IMR-90 (cell line): ENCODE measurements at regions not wholly inside any gene's neighbourhood (a gene's known extent, or its start where the extent isn't known, plus 50 kb on each side); places are given as distances from the start of the nearest gene placed in this dataset.

Experiments used
- ATAC-seq: fragments of 200-7000 bp; cut with Tn5 transposase; 2 replicates; pipeline ENCODE4 v1.9.1; 2020; ENCODE audit warnings: low read depth, mild to moderate bottlenecking, moderate library complexity
- BruUV-seq: library from RNA; stranded (reverse); fragments of 400-500 nt; replicated peaks from 2 replicates; lab custom pipeline; 2021; lab: Mats Ljungman, UMichigan
- CTCF ChIA-PET: fragments of 300-600 bp; formaldehyde crosslinking; extraction: SDS; loops from one replicate; lab custom pipeline; 2021; ENCODE audit warnings: antibody characterized with exemption; lab: Yijun Ruan, JAX
- POLR2A ChIA-PET: fragments of 300-600 bp; sonication (Branson Sonifier 250); formaldehyde crosslinking; loops from one replicate; lab custom pipeline; 2022; ENCODE audit warnings: antibody characterized with exemption; ENCODE audit not compliant: unreplicated experiment; lab: Charles Lee
- DNase-seq: peaks from one replicate; pipeline ENCODE4 v3.0.0; 2013
- H2AFZ ChIP-seq: replicated peaks from 2 replicates; pipeline ENCODE3; 2013; ENCODE audit warnings: low read length, mild to moderate bottlenecking; ENCODE audit not compliant: poor library complexity
- H2AK5ac ChIP-seq: 2 replicates; pipeline ENCODE4 v1.6.1; 2013; ENCODE audit warnings: low read depth, low read length, inconsistent platforms
- H2AK9ac ChIP-seq: replicated peaks from 2 replicates; pipeline ENCODE3; 2013; ENCODE audit warnings: mild to moderate bottlenecking, low read depth, low read length, moderate library complexity; ENCODE audit not compliant: poor library complexity
- H2BK120ac ChIP-seq: 2 replicates; pipeline ENCODE4 v1.6.1; 2013; ENCODE audit warnings: low read depth, low read length, inconsistent platforms
- H2BK15ac ChIP-seq: 3 replicates; pipeline ENCODE4 v1.6.1; 2013; ENCODE audit warnings: low read depth, low read length, inconsistent platforms
- H2BK20ac ChIP-seq: 2 replicates; pipeline ENCODE4 v1.6.1; 2013; ENCODE audit warnings: low read depth, mild to moderate bottlenecking, inconsistent platforms, low read length, moderate library complexity
- H2BK5ac ChIP-seq: 2 replicates; pipeline ENCODE4 v1.6.1; 2013; ENCODE audit warnings: mild to moderate bottlenecking, low read depth, low read length, inconsistent platforms; ENCODE audit not compliant: poor library complexity, severe bottlenecking
- H3K14ac ChIP-seq: replicated peaks from 2 replicates; pipeline ENCODE4 v1.6.1; 2013; ENCODE audit warnings: low read depth, low read length, inconsistent platforms
- H3K18ac ChIP-seq: 2 replicates; pipeline ENCODE4 v1.6.1; 2013; ENCODE audit warnings: low read depth, low read length, control low read depth
- H3K23ac ChIP-seq: 2 replicates; pipeline ENCODE4 v1.6.1; 2013; ENCODE audit warnings: low read depth, low read length, inconsistent platforms
- H3K27ac ChIP-seq: 2 replicates; pipeline ENCODE4 v1.5.1; 2013; ENCODE audit warnings: mild to moderate bottlenecking, control low read depth, low read length; ENCODE audit not compliant: insufficient read depth
- H3K27me3 ChIP-seq: 2 replicates; pipeline ENCODE4 v1.6.1; 2013; ENCODE audit warnings: low read length; ENCODE audit not compliant: control insufficient read depth, insufficient read depth
- H3K36me3 ChIP-seq: 2 replicates; pipeline ENCODE4 v1.6.1; 2013; ENCODE audit warnings: low read length, mixed read lengths; ENCODE audit not compliant: control insufficient read depth, insufficient read depth
- H3K4ac ChIP-seq: 2 replicates; pipeline ENCODE4 v1.6.1; 2013; ENCODE audit warnings: low read depth, low read length, inconsistent platforms
- H3K4me1 ChIP-seq: 2 replicates; pipeline ENCODE4 v1.6.1; 2013; ENCODE audit warnings: low read length, mixed read lengths; ENCODE audit not compliant: control insufficient read depth, insufficient read depth
- H3K4me2 ChIP-seq: 2 replicates; pipeline ENCODE4 v1.6.1; 2013; ENCODE audit warnings: low read depth, mild to moderate bottlenecking, control low read depth, low read length, moderate library complexity
- H3K4me3 ChIP-seq: 2 replicates; pipeline ENCODE4 v1.5.1; 2013; ENCODE audit warnings: low read depth, mild to moderate bottlenecking, control low read depth, low read length, moderate library complexity; ENCODE audit not compliant: insufficient read depth
- H3K56ac ChIP-seq: 2 replicates; pipeline ENCODE4 v1.6.1; 2013; ENCODE audit warnings: low read length, inconsistent platforms; ENCODE audit not compliant: insufficient read depth; ENCODE audit errors: extremely low read depth
- H3K79me1 ChIP-seq, 2 experiments: 2 replicates each; pipeline ENCODE4 v1.6.1; 2013; ENCODE audit warnings: low read length in 2 of 2, inconsistent platforms in 1 of 2, low read depth in 1 of 2
- H3K9ac ChIP-seq: 2 replicates; pipeline ENCODE4 v1.6.1; 2013; ENCODE audit warnings: low read depth, low read length, control low read depth
- H3K9me1 ChIP-seq: 2 replicates; pipeline ENCODE4 v1.6.1; 2013; ENCODE audit warnings: low read length, inconsistent platforms; ENCODE audit not compliant: insufficient read depth
- H3K9me3 ChIP-seq: 2 replicates; pipeline ENCODE4 v1.6.1; 2013; ENCODE audit warnings: low read length; ENCODE audit not compliant: control insufficient read depth, insufficient read depth
- H4K20me1 ChIP-seq: 2 replicates; pipeline ENCODE4 v1.6.1; 2013; ENCODE audit warnings: low read length, inconsistent platforms; ENCODE audit not compliant: insufficient read depth
- H4K5ac ChIP-seq: 2 replicates; pipeline ENCODE4 v1.6.1; 2013; ENCODE audit warnings: mild to moderate bottlenecking, low read depth, low read length, control low read depth
- H4K8ac ChIP-seq, 2 experiments: 2 replicates each; pipeline ENCODE4 v1.6.1; 2013; ENCODE audit warnings: low read depth in 2 of 2, low read length in 2 of 2, control low read depth in 1 of 2, inconsistent platforms in 1 of 2
- H4K91ac ChIP-seq: 2 replicates; pipeline ENCODE4 v1.6.1; 2013; ENCODE audit warnings: low read depth, low read length, inconsistent platforms; ENCODE audit not compliant: insufficient read depth
- CHD1 ChIP-seq: IDR thresholded peaks from 2 replicates; pipeline ENCODE4 v1.6.1; 2012; ENCODE audit warnings: low read depth, low read length, improper control_type of control experiment
- CTCF ChIP-seq: conservative IDR thresholded peaks from 2 replicates; pipeline ENCODE4 v1.5.1; 2012; ENCODE audit warnings: mild to moderate bottlenecking, low read depth, low read length, improper control_type of control experiment
- FOS ChIP-seq: fragments of 150-350 bp; IDR thresholded peaks from 2 replicates; pipeline ENCODE4 v1.6.1; 2016; ENCODE audit warnings: low read depth, low read length
- MAFK ChIP-seq: IDR thresholded peaks from 2 replicates; pipeline ENCODE4 v1.6.1; 2012; ENCODE audit warnings: low read depth, low read length, improper control_type of control experiment
- MAZ ChIP-seq: IDR thresholded peaks from 2 replicates; pipeline ENCODE4 v1.6.1; 2012; ENCODE audit warnings: low read depth, mild to moderate bottlenecking, low read length, improper control_type of control experiment, moderate library complexity, borderline replicate concordance
- MXI1 ChIP-seq: IDR thresholded peaks from 2 replicates; pipeline ENCODE4 v1.6.1; 2012; ENCODE audit warnings: low read depth, mild to moderate bottlenecking, low read length, moderate library complexity, borderline replicate concordance
- NFE2L2 ChIP-seq: fragments of 150-350 bp; IDR thresholded peaks from 2 replicates; pipeline ENCODE4 v1.6.1; 2016; ENCODE audit warnings: low read depth, mild to moderate bottlenecking, low read length
- POLR2A ChIP-seq: IDR thresholded peaks from 2 replicates; pipeline ENCODE4 v1.6.1; 2012; ENCODE audit warnings: mild to moderate bottlenecking, low read depth, low read length
- RAD21 ChIP-seq: IDR thresholded peaks from 2 replicates; pipeline ENCODE4 v1.6.1; 2012; ENCODE audit warnings: low read length, improper control_type of control experiment
- RFX5 ChIP-seq: IDR thresholded peaks from 2 replicates; pipeline ENCODE4 v1.8.0; 2012; ENCODE audit warnings: low read depth, mild to moderate bottlenecking, low read length, moderate library complexity
- SMC3 ChIP-seq: fragments of 150-350 bp; IDR thresholded peaks from 2 replicates; pipeline ENCODE4 v1.6.1; 2016; ENCODE audit warnings: low read depth, mild to moderate bottlenecking, antibody characterized with exemption, low read length, moderate library complexity
- USF2 ChIP-seq: fragments of 150-350 bp; IDR thresholded peaks from 2 replicates; pipeline ENCODE4 v1.6.1; 2017; ENCODE audit warnings: mild to moderate bottlenecking, antibody characterized with exemption, low read length, low read depth
- WGBS, 2 experiments: methylation state at CpG; one replicate each; pipeline versions ENCODE4 v1.1.5 to v1.1.7; 2013; ENCODE audit warnings: missing lambda C conversion rate in 2 of 2; ENCODE audit not compliant: insufficient read length in 1 of 2; ENCODE audit errors: extremely low coverage in 2 of 2; 5-methylcytosine and 5-hydroxymethylcytosine counted together
- dilution Hi-C: fragments of 300-500 bp; cut with HindIII; formaldehyde crosslinking; loops from one replicate; pipeline ENCODE4 v1.14.3; 2018; ENCODE audit warnings: low sequenced_read_pairs; ENCODE audit not compliant: unreplicated experiment
- in situ Hi-C: fragments of 300-500 bp; cut with MboI; formaldehyde crosslinking; loops from 3 replicates; pipeline ENCODE4 v1.14.3; 2019; ENCODE audit warnings: low sequenced_read_pairs, inconsistent platforms, mixed read lengths
- intact Hi-C: fragments of 100-400 bp; cut with micrococcal nuclease; formaldehyde crosslinking; loops from 2 replicates; pipeline ENCODE4 v1.10.0; 2022

GRCh38 chr10:6776170-6776569 is 196.1 kb upstream of the PRKCQ start (continued):
- TF ChIP-seq CTCF: no peak
- TF ChIP-seq MAZ: no peak
- TF ChIP-seq RAD21: no peak
- no peak for TF ChIP-seq MAFK
- TF ChIP-seq FOS: no peak

GRCh38 chr10:6774406-6774805 is 194.3 kb upstream of the PRKCQ start:
- H3K36me3 ChIP-seq: no peaks in the 10 kb centered on the region
- peaks cover 4% of the 10 kb centered on the region; the same call in 1 of the 2 replicates for H3K9me1 ChIP-seq
- ChIA-PET POLR2A (no interaction called here), CTCF (interaction anchor here (0.7 kb wide), 1 partner anchor 822 kb away, joined by 3 read pairs; no protein-coding TSS in a partner anchor)
- no peak overlapping the region for H3K4ac ChIP-seq
- no peaks in the 10 kb centered on the region for H4K20me1 ChIP-seq
- H2BK120ac ChIP-seq: peak overlapping the region; percentile 8; the same call in 1 of the 2 replicates
- 0 out of 3 replicates have a peak overlapping the region, but pooled peaks have one; percentile 30 for H2BK15ac ChIP-seq
- H4K8ac ChIP-seq: no peak overlapping the region
- no peak overlapping the region for H2BK5ac ChIP-seq
- no CpG with 5 or more reads among the region's 3 CpGs for WGBS, 2 experiments
- in situ Hi-C loops (loop anchor here (25.0 kb wide), 1 partner anchor 637 kb away; no protein-coding TSS in a partner anchor), dilution Hi-C loops (no loop called here), intact Hi-C loops (no loop called here)
- no peaks in the 10 kb centered on the region for H3K27me3 ChIP-seq
- H4K5ac ChIP-seq: no peak overlapping the region
- no peak overlapping the region for H3K4me3 ChIP-seq
- no peak overlapping the region for H3K23ac ChIP-seq
- DNase-seq (peak; percentile 18), ATAC-seq (no peak)
- no peak overlapping the region for H3K14ac ChIP-seq
- H3K18ac ChIP-seq: no peak overlapping the region
- peaks cover 0 to 6% of the 10 kb centered on the region in 2 experiments; a peak in 2 of 4 replicates for H3K79me1 ChIP-seq
- no peak overlapping the region for H3K56ac ChIP-seq
- H2AK5ac ChIP-seq: no peak overlapping the region
- H3K27ac ChIP-seq: no peak overlapping the region
- peaks cover 4% of the 10 kb centered on the region; the same call in 1 of the 2 replicates for H3K9me3 ChIP-seq
- peaks cover 11% of the 10 kb centered on the region for H3K4me1 ChIP-seq
- no peak overlapping the region for H2AFZ ChIP-seq
- no peak overlapping the region for H2AK9ac ChIP-seq
- no peak overlapping the region for H3K9ac ChIP-seq
- no peak overlapping the region for H4K91ac ChIP-seq
- BruUV-seq: no TSS peak
- H3K4me2 ChIP-seq: no peak overlapping the region
- H2BK20ac ChIP-seq: no peak overlapping the region
- TF ChIP-seq RAD21 (no peak), RFX5 (no peak), USF2 (no peak), SMC3 (no peak), NFE2L2 (no peak), CHD1 (no peak), MXI1 (no peak), CTCF (no peak), POLR2A (no peak)
